Transverse colon (tissue), 4 donors: ENCODE measurements at regions not wholly inside any gene's neighbourhood (a gene's known extent, or its start where the extent isn't known, plus 50 kb on each side); places are given as distances from the start of the nearest gene placed in this dataset.

Source experiments
- DNase-seq: peaks from one replicate; pipeline ENCODE4 v3.0.0-alpha.2; 2019
- H3K27ac ChIP-seq, 4 donors: fragments of 200-600 bp; sonication (generic); 2 replicates each; pipeline ENCODE4 v1.5.1; 2016 to 2018; ENCODE audit warnings: inconsistent platforms in 4 of 4
- H3K27me3 ChIP-seq: fragments of 200-600 bp; sonication (generic); 2 replicates; pipeline ENCODE4 v1.5.1; 2017; ENCODE audit warnings: inconsistent platforms
- H3K36me3 ChIP-seq, 4 donors: fragments of 200-600 bp; sonication (generic); 2 replicates each; pipeline ENCODE4 v1.5.1; 2017 to 2019; ENCODE audit warnings: inconsistent platforms in 4 of 4
- H3K4me1 ChIP-seq, 4 donors: fragments of 200-600 bp; sonication (generic); 2 replicates each; pipeline ENCODE4 v1.5.1; 2017 to 2020; ENCODE audit warnings: inconsistent platforms in 4 of 4
- H3K4me3 ChIP-seq, 4 donors: fragments of 200-600 bp; sonication (generic); 1 replicate in 1 of 4; 2 replicates in 3 of 4; pipeline versions ENCODE4 v1.5.1 to v1.6.1; 2017 to 2019; ENCODE audit warnings: inconsistent platforms in 4 of 4
- H3K9me3 ChIP-seq, 2 donors: fragments of 200-600 bp; sonication (generic); 2 replicates each; pipeline ENCODE4 v1.5.1; 2017 to 2019; ENCODE audit warnings: inconsistent platforms in 2 of 2
- CTCF ChIP-seq, 5 experiments: fragments of 200-600 bp in 3 of 5; fragments of 450-650 bp in 2 of 5; sonication (generic) in 3 of 5; IDR thresholded peaks; 1 replicate in 2 of 5; 2 replicates in 3 of 5; pipeline ENCODE4 v1.5.1; 2016 to 2017; ENCODE audit warnings: antibody characterized with exemption in 5 of 5, inconsistent platforms in 3 of 5, mild to moderate bottlenecking in 2 of 5, moderate library complexity in 1 of 5
- EP300 ChIP-seq: sonication (generic); formaldehyde crosslinking; IDR thresholded peaks from one replicate; pipeline ENCODE4 v1.6.1; 2017; ENCODE audit warnings: antibody characterized with exemption, low read depth
- POLR2A ChIP-seq: fragments of 450-650 bp; IDR thresholded peaks from one replicate; pipeline ENCODE4 v1.6.1; 2016; ENCODE audit warnings: antibody characterized with exemption, mild to moderate bottlenecking, moderate library complexity
- POLR2AphosphoS5 ChIP-seq, 3 donors: sonication (generic); formaldehyde crosslinking; IDR thresholded peaks; one replicate each; pipeline ENCODE4 v1.6.1; 2016; ENCODE audit warnings: antibody characterized with exemption in 3 of 3
- WGBS, 2 donors: methylation state at CpG; one replicate each; pipeline ENCODE4 v1.1.5; 2018; ENCODE audit warnings: low coverage in 1 of 2; 5-methylcytosine and 5-hydroxymethylcytosine counted together
- in situ Hi-C, 4 donors: fragments of 200-750 bp; cut with MboI; loops; one replicate each; pipeline versions ENCODE4 v1.15.0 to v1.15.1; 2017; ENCODE audit warnings: low sequenced_read_pairs in 3 of 4, low pct_ligation_motif_present in 1 of 4, low pct_unique_long_range_greater_than_20kb in 1 of 4
- intact Hi-C: fragments of 100-400 bp; cut with DNase I; formaldehyde crosslinking; loops from one replicate; pipeline ENCODE4 v1.15.1; 2023; ENCODE audit warnings: low total_unique reads

GRCh38 chr2:128564131-128564530, 245.5 kb upstream of the HS6ST1 start:
- no peak overlapping the region for H3K27ac ChIP-seq

GRCh38 chr2:128564551-128564950, 245.9 kb upstream of the HS6ST1 start:
- Histone ChIP-seq H3K27me3 (no peaks in the 10 kb centered on the region), H3K4me1 (peaks cover 0 to 5% (median 1%) of the 10 kb centered on the region in 4 donors), H3K27ac (no peak overlapping the region), H3K4me3 (no peak overlapping the region), H3K9me3 (no peaks in the 10 kb centered on the region), H3K36me3 (no peaks in the 10 kb centered on the region)
- TF ChIP-seq CTCF (IDR thresholded peaks at IDR 0.05) (no peak), EP300 (no peak), POLR2AphosphoS5 (IDR thresholded peaks at IDR 0.05) (no peak), POLR2A (no peak)
- no peak for DNase-seq
- intact Hi-C loops, result no loop called here
- in situ Hi-C loops, result no loop called here
- 77 to 100% methylated on average over 2 to 6 of the region's 6 CpGs for WGBS, 2 donors

More at GRCh38 chr2:128564131-128564530, 245.5 kb upstream of the HS6ST1 start:
- Histone ChIP-seq H3K4me3 (no peak overlapping the region), H3K27me3 (no peaks in the 10 kb centered on the region), H3K36me3 (no peaks in the 10 kb centered on the region), H3K4me1 (peaks cover 0 to 5% (median 1%) of the 10 kb centered on the region in 4 donors), H3K9me3 (no peaks in the 10 kb centered on the region)
- TF ChIP-seq POLR2AphosphoS5 (IDR thresholded peaks at IDR 0.05) (no peak), CTCF (IDR thresholded peaks at IDR 0.05) (no peak), EP300 (no peak), POLR2A (no peak)
- intact Hi-C loops, result no loop called here
- no peak for DNase-seq
- WGBS, 2 donors, result 100% methylated on average over 4 of the region's 4 CpGs; no CpG with 5 or more reads in 1 of the 2 donors
- in situ Hi-C loops, result no loop called here

DNA sequence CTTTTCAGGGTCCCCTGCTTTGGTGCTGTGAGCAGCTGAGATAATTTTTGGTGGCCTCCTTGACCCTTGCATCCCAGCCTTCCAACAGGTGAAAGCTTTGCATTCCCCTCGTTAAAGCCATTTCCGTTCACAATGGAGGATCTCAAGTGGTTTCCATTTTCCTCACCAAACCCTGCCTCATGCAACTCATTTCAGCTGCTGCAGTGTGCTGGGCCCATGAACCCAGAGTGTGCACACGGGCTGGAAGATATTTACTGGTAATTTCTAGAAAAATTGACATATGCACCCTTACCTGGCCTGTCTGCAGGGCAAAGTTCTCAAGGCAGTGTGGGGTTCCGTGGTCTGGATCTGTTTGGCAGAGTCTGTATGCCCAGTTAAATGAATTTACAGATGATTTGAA, 246.8 kb upstream of the HS6ST1 start:
- DNase-seq, result no peak
- WGBS, 2 donors, result 79 to 100% methylated on average over 1 to 4 of the region's 4 CpGs
- Histone ChIP-seq H3K4me1 (peaks cover 0 to 5% (median 1%) of the 10 kb centered on the region in 4 donors), H3K9me3 (no peaks in the 10 kb centered on the region), H3K4me3 (no peak overlapping the region), H3K36me3 (no peaks in the 10 kb centered on the region), H3K27ac (no peak overlapping the region), H3K27me3 (no peaks in the 10 kb centered on the region)
- intact Hi-C loops, result no loop called here
- in situ Hi-C loops, result no loop called here
- TF ChIP-seq POLR2A (no peak), CTCF (IDR thresholded peaks at IDR 0.05) (no peak), EP300 (no peak), POLR2AphosphoS5 (IDR thresholded peaks at IDR 0.05) (no peak)

GRCh38 chr2:128566671-128567070, 248.0 kb upstream of the HS6ST1 start:
- Histone ChIP-seq H3K27me3 (no peaks in the 10 kb centered on the region), H3K4me3 (no peak overlapping the region), H3K4me1 (peaks cover 0 to 5% (median 1%) of the 10 kb centered on the region in 4 donors), H3K36me3 (no peaks in the 10 kb centered on the region), H3K27ac (no peak overlapping the region), H3K9me3 (no peaks in the 10 kb centered on the region)
- WGBS, 2 donors, result 89 to 91% methylated on average over 1 of the region's 1 CpG
- no peak for TF ChIP-seq POLR2AphosphoS5 (IDR thresholded peaks at IDR 0.05)
- TF ChIP-seq CTCF (IDR thresholded peaks at IDR 0.05), result no peak
- DNase-seq, result no peak
- in situ Hi-C loops, result no loop called here
- intact Hi-C loops, result no loop called here
